ENCODE measurements at regions not wholly inside any gene's neighbourhood (a gene's known extent, or its start where the extent isn't known, plus 50 kb on each side); places are given as distances from the start of the nearest gene placed in this dataset.

GRCh38 chr21:22277341-22277740, 1279.1 kb downstream of the NCAM2 start:
- no peaks in the 10 kb centered on the region for H3K27me3 ChIP-seq
- TF ChIP-seq CTCF (IDR thresholded peaks at IDR 0.05): no peak
- no peak for TF ChIP-seq POLR2A (IDR thresholded peaks at IDR 0.05)
- no peak for DNase-seq
- no peaks in the 10 kb centered on the region for H3K36me3 ChIP-seq
- no peaks in the 10 kb centered on the region for H3K9me3 ChIP-seq
- H3K27ac ChIP-seq: no peak overlapping the region
- H3K4me3 ChIP-seq: no peak overlapping the region
- H3K4me1 ChIP-seq: no peaks in the 10 kb centered on the region

DNA sequence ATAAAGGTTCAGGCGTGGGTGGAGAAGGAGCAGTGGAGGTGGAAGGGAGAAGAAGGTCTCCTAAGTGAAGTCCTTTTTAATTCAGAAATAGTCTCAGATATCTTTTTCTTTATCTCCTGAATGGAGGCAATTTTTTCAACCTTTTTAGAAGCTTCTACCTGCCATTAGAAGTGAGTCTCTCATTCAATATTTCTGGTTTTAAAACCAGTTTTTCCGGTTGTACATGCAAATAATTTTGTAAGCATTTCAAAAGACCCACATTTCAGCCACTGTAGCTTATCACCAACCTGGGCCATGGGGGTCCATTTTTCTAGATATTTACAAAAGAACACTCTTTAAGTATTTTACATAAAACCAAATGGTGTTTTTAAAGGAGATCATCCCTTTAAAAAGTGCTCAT, 1280.2 kb downstream of the NCAM2 start:
- no peaks in the 10 kb centered on the region for H3K4me1 ChIP-seq
- no peaks in the 10 kb centered on the region for H3K36me3 ChIP-seq
- no peak for DNase-seq
- H3K27ac ChIP-seq: no peak overlapping the region
- no peaks in the 10 kb centered on the region for H3K9me3 ChIP-seq
- H3K27me3 ChIP-seq: no peaks in the 10 kb centered on the region
- TF ChIP-seq POLR2A (IDR thresholded peaks at IDR 0.05) (no peak), CTCF (IDR thresholded peaks at IDR 0.05) (no peak)
- H3K4me3 ChIP-seq: no peak overlapping the region

DNA sequence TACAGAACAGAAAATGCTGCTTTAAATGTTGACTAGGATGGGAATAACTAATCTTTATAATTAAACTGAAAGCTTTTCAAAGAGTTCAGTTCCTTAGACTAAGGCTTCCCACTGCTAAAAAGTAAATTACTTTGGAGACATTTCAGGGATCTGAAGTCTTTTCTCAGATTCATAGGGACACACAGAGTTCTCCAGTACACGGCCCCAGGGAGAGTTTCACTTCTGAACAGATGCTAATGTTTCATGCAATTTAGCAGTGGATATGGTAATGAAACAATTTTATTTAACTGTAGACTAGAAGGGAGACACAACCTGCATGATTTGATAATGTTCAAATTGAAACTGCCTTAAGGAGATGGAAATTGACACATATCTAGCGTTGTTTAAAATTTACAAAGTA, 1282.6 kb downstream of the NCAM2 start:
- H3K9me3 ChIP-seq: no peaks in the 10 kb centered on the region
- H3K36me3 ChIP-seq: no peaks in the 10 kb centered on the region

DNA sequence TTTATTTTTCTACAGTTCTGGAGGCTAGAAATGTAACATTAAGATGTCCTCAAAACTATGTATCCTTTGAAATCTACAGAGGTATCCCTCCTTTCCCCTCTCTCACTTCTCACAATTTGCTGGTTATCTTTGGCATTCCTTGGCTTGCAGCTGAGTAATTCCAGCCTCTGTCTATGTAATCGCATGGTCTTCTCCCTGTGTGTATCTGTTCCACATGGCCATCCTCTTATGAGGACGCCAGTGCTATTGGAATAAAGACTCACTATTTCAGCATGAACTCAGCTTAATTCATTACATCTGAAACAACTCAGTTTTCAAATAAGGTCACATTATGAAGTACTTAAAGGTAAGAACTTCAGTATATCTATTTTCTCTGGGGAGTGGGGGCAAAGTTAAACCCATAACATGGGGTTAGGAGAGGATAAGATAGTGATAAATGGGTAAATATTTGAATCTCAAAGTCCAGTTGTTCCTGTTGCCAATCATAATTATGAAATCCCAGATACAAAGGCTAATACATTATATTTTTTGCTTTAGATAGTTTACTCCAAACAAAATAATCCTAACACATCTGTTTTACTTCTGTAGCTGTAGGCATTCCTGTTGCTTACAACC, 1290.8 kb downstream of the NCAM2 start:
- Histone ChIP-seq H3K27ac (no peak overlapping the region), H3K4me3 (no peak overlapping the region), H3K27me3 (no peaks in the 10 kb centered on the region), H3K36me3 (no peaks in the 10 kb centered on the region), H3K4me1 (no peaks in the 10 kb centered on the region), H3K9me3 (peaks cover 0 to 6% (median 0%) of the 10 kb centered on the region in 4 donors)
- TF ChIP-seq POLR2A (IDR thresholded peaks at IDR 0.05): no peak
- TF ChIP-seq CTCF (IDR thresholded peaks at IDR 0.05): no peak
- DNase-seq: no peak

More for the DNA sequence above, 1282.6 kb downstream of the NCAM2 start:
- DNase-seq: no peak
- no peak overlapping the region for H3K27ac ChIP-seq
- no peaks in the 10 kb centered on the region for H3K27me3 ChIP-seq
- TF ChIP-seq CTCF (IDR thresholded peaks at IDR 0.05) (no peak), POLR2A (IDR thresholded peaks at IDR 0.05) (no peak)
- H3K4me3 ChIP-seq: no peak overlapping the region
- no peaks in the 10 kb centered on the region for H3K4me1 ChIP-seq

GRCh38 chr21:22292144-22292543, 1293.9 kb downstream of the NCAM2 start:
- H3K36me3 ChIP-seq: no peaks in the 10 kb centered on the region
- no peaks in the 10 kb centered on the region for H3K4me1 ChIP-seq
- no peak overlapping the region for H3K27ac ChIP-seq
- no peak for TF ChIP-seq CTCF (IDR thresholded peaks at IDR 0.05)
- TF ChIP-seq POLR2A (IDR thresholded peaks at IDR 0.05): no peak
- no peak overlapping the region for H3K4me3 ChIP-seq
- no peak for DNase-seq
- H3K9me3 ChIP-seq: peaks cover 0 to 6% (median 0%) of the 10 kb centered on the region in 4 donors
- H3K27me3 ChIP-seq: no peaks in the 10 kb centered on the region

DNA sequence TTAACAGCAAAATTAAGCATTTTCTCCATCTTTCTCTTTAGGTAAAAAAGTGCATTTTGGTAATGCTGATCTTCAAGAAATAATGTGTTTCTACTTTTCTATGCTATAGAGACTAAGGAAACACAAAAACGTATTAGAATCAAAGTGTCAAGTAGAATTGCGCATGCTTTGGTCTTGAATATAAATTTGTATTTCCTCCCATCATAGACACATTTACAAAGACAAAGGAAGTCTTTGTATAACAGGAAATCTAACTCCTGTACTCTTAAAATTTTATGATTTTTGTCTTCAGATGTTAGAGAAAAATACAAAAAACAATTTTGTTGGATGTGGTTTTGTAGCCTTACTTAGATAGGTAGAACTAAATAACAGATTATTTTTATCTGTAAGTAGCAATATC, 1299.4 kb downstream of the NCAM2 start:
- no peaks in the 10 kb centered on the region for H3K4me1 ChIP-seq
- no peaks in the 10 kb centered on the region for H3K36me3 ChIP-seq
- peaks cover 0 to 6% (median 0%) of the 10 kb centered on the region in 4 donors for H3K9me3 ChIP-seq
- H3K27ac ChIP-seq: no peak overlapping the region
- no peak overlapping the region for H3K4me3 ChIP-seq
- no peaks in the 10 kb centered on the region for H3K27me3 ChIP-seq
- no peak for DNase-seq
- TF ChIP-seq CTCF (IDR thresholded peaks at IDR 0.05): no peak
- TF ChIP-seq POLR2A (IDR thresholded peaks at IDR 0.05): no peak

All from Peyer's patch (tissue), 4 donors.